ENCODE measurements at regions not wholly inside any gene's neighbourhood (a gene's known extent, or its start where the extent isn't known, plus 50 kb on each side); places are given as distances from the start of the nearest gene placed in this dataset.
"Not testable (repeated sequence)": the region's sequence is repeated elsewhere in the genome, so short reads cannot be mapped to it uniquely, and the experiment has no call there.

- DNase-seq (ENCODE audit: low spot score) = no peak
Measured at GRCh38 chr4:66602622-66603021, 932.3 kb upstream of the EPHA5 start.

GRCh38 chr4:66591968-66592367 is 921.7 kb upstream of the EPHA5 start:
- no peak for DNase-seq (ENCODE audit: low spot score)

- DNase-seq (ENCODE audit: low spot score) = no peak
Measured at GRCh38 chr4:66590488-66591215, 920.4 kb upstream of the EPHA5 start.

- no peak for DNase-seq (ENCODE audit: low spot score)
Measured at GRCh38 chr4:66589183-66589582, 918.9 kb upstream of the EPHA5 start.

GRCh38 chr4:66585767-66586166 is 915.5 kb upstream of the EPHA5 start:
- no peak for DNase-seq (ENCODE audit: low spot score)

GRCh38 chr4:66577922-66578321 is 907.6 kb upstream of the EPHA5 start:
- no peak for DNase-seq (ENCODE audit: low spot score)

- DNase-seq (ENCODE audit: low spot score) = no peak
Measured at GRCh38 chr4:66575008-66575696, 904.9 kb upstream of the EPHA5 start.

GRCh38 chr4:66574145-66574978 is 904.1 kb upstream of the EPHA5 start:
- DNase-seq (ENCODE audit: low spot score) = no peak

- DNase-seq (ENCODE audit: low spot score) = no peak
Measured at GRCh38 chr4:66572949-66573348, 902.7 kb upstream of the EPHA5 start.

- DNase-seq (ENCODE audit: low spot score) = no peak
Measured at GRCh38 chr4:66571145-66571695, 900.9 kb upstream of the EPHA5 start.

- DNase-seq (ENCODE audit: low spot score) = no peak
Measured at GRCh38 chr4:66569228-66569627, 898.9 kb upstream of the EPHA5 start.

GRCh38 chr4:66568431-66568830 is 898.1 kb upstream of the EPHA5 start:
- no peak for DNase-seq (ENCODE audit: low spot score)

- DNase-seq (ENCODE audit: low spot score) = no peak
Measured at GRCh38 chr4:66568001-66568400, 897.7 kb upstream of the EPHA5 start.

- no peak for DNase-seq (ENCODE audit: low spot score)
Measured at GRCh38 chr4:66567551-66567950, 897.3 kb upstream of the EPHA5 start.

- DNase-seq (ENCODE audit: low spot score) = no peak
Measured at GRCh38 chr4:66565801-66566200, 895.5 kb upstream of the EPHA5 start.

- no peak for DNase-seq (ENCODE audit: low spot score)
Measured at GRCh38 chr4:66564901-66565651, 894.8 kb upstream of the EPHA5 start.

GRCh38 chr4:66562276-66562806 is 892.1 kb upstream of the EPHA5 start:
- DNase-seq (ENCODE audit: low spot score) = no peak

- not testable (repeated sequence) for DNase-seq (ENCODE audit: low spot score)
Measured at GRCh38 chr4:66561465-66562053, 891.3 kb upstream of the EPHA5 start.

- no peak for DNase-seq (ENCODE audit: low spot score)
Measured at GRCh38 chr4:66558651-66559050, 888.4 kb upstream of the EPHA5 start.

- DNase-seq (ENCODE audit: low spot score) = no peak
Measured at GRCh38 chr4:66556651-66557278, 886.5 kb upstream of the EPHA5 start.

GRCh38 chr4:66555301-66555700 is 885.0 kb upstream of the EPHA5 start:
- no peak for DNase-seq (ENCODE audit: low spot score)

Data from cerebellar cortex (tissue), 1 donor.